Keratinocyte (primary cell): ENCODE measurements at regions not wholly inside any gene's neighbourhood (a gene's known extent, or its start where the extent isn't known, plus 50 kb on each side); places are given as distances from the start of the nearest gene placed in this dataset.

Source experiments
- DNase-seq: peaks from one replicate; pipeline ENCODE4 v3.0.0-alpha.2; 2011; ENCODE audit warnings: low read depth, missing footprints, low spot score
- FAIRE-seq: peaks from 2 replicates; lab custom pipeline; 2011; peaks lifted over from hg19 to GRCh38; lab: Jason Lieb, UNC
- H2AFZ ChIP-seq: 2 replicates; pipeline ENCODE4 v1.6.0; 2012; ENCODE audit warnings: low read length, control low read depth, inconsistent platforms; ENCODE audit not compliant: control insufficient read depth
- H3K27ac ChIP-seq: 2 replicates; pipeline ENCODE4 v1.5.1; 2011; ENCODE audit warnings: low read length; ENCODE audit not compliant: control insufficient read depth, insufficient read depth
- H3K27me3 ChIP-seq: 3 replicates; pipeline ENCODE4 v1.6.0; 2011; ENCODE audit warnings: low read length; ENCODE audit not compliant: control insufficient read depth, insufficient read depth; ENCODE audit errors: extremely low read depth
- H3K36me3 ChIP-seq, 2 experiments: 2 replicates in 1 of 2; 3 replicates in 1 of 2; pipeline ENCODE4 v1.5.1; 2011; ENCODE audit warnings: low read length in 2 of 2, mild to moderate bottlenecking in 1 of 2; ENCODE audit not compliant: control insufficient read depth in 2 of 2, insufficient read depth in 2 of 2; ENCODE audit errors: extremely low read depth in 1 of 2
- H3K4me1 ChIP-seq: 3 replicates; pipeline ENCODE4 v1.5.1; 2011; ENCODE audit warnings: low read length; ENCODE audit not compliant: control insufficient read depth, insufficient read depth; ENCODE audit errors: extremely low read depth
- H3K4me2 ChIP-seq: 3 replicates; pipeline ENCODE4 v1.6.0; 2011; ENCODE audit warnings: low read depth, low read length; ENCODE audit not compliant: control insufficient read depth, insufficient read depth; ENCODE audit errors: extremely low read depth
- H3K4me3 ChIP-seq, 3 experiments: fragments of 200-600 bp in 1 of 3; sonication (generic) in 1 of 3; 2 replicates in 2 of 3; 3 replicates in 1 of 3; pipeline ENCODE4 v1.5.1; 2011 to 2016; ENCODE audit warnings: low read length in 3 of 3, mild to moderate bottlenecking in 3 of 3, control low read depth in 2 of 3, inconsistent platforms in 1 of 3, low read depth in 1 of 3, mixed read lengths in 1 of 3, mixed run types in 1 of 3, moderate library complexity in 1 of 3; ENCODE audit not compliant: control insufficient read depth in 2 of 3, insufficient read depth in 2 of 3; ENCODE audit errors: extremely low read depth in 1 of 3
- H3K79me2 ChIP-seq: 2 replicates; pipeline ENCODE4 v1.6.0; 2012; ENCODE audit warnings: low read length; ENCODE audit not compliant: control insufficient read depth, insufficient read depth
- H3K9ac ChIP-seq: 3 replicates; pipeline ENCODE4 v1.6.0; 2011; ENCODE audit warnings: low read length; ENCODE audit not compliant: control insufficient read depth, insufficient read depth; ENCODE audit errors: extremely low read depth
- H3K9me1 ChIP-seq: 3 replicates; pipeline ENCODE4 v1.6.0; 2011; ENCODE audit warnings: low read length; ENCODE audit not compliant: control insufficient read depth, insufficient read depth; ENCODE audit errors: extremely low read depth
- H3K9me3 ChIP-seq: 2 replicates; pipeline ENCODE4 v1.5.1; 2012; ENCODE audit warnings: low read depth, low read length; ENCODE audit not compliant: control insufficient read depth
- H4K20me1 ChIP-seq: 3 replicates; pipeline ENCODE4 v1.6.0; 2011; ENCODE audit warnings: low read length; ENCODE audit not compliant: control insufficient read depth, insufficient read depth; ENCODE audit errors: extremely low read depth
- CTCF ChIP-seq, 3 experiments: IDR thresholded peaks in 1 of 3; conservative IDR thresholded peaks in 1 of 3; optimal IDR thresholded peaks in 1 of 3; 2 replicates in 2 of 3; 3 replicates in 1 of 3; pipeline versions ENCODE3 to v1.5.1; 2011; ENCODE audit warnings: low read length in 3 of 3, mild to moderate bottlenecking in 3 of 3, moderate library complexity in 2 of 3, control low read depth in 1 of 3, inconsistent platforms in 1 of 3; ENCODE audit not compliant: insufficient read depth in 2 of 3; ENCODE audit errors: extremely low read depth in 1 of 3
- EZH2 ChIP-seq: IDR thresholded peaks from one replicate; pipeline ENCODE4 v1.6.1; 2012; ENCODE audit warnings: inconsistent platforms, mild to moderate bottlenecking, low read length, moderate library complexity
- dilution Hi-C: fragments of 300-500 bp; cut with MboI; formaldehyde crosslinking; loops from one replicate; pipeline ENCODE4 v1.7.0; 2020; ENCODE audit warnings: low sequenced_read_pairs; ENCODE audit not compliant: extremely low pct_ligation_motif_present

- no peak overlapping the region for H3K27ac ChIP-seq
- no peak overlapping the region for H3K9ac ChIP-seq
- dilution Hi-C loops: no loop called here
- no peaks in the 10 kb centered on the region for H3K9me3 ChIP-seq
- no peaks in the 10 kb centered on the region for H4K20me1 ChIP-seq
- no peak overlapping the region for H3K4me2 ChIP-seq
- DNase-seq: peak; percentile 7
- no peak overlapping the region for H2AFZ ChIP-seq
- H3K4me1 ChIP-seq: no peaks in the 10 kb centered on the region
- no peaks in the 10 kb centered on the region for H3K9me1 ChIP-seq
- H3K4me3 ChIP-seq: no peak overlapping the region
- TF ChIP-seq CTCF (optimal IDR thresholded peaks at IDR 0.05 in 1 of 3, IDR thresholded peaks at IDR 0.05 in 1 of 3, conservative IDR thresholded peaks at IDR 0.05 in 1 of 3; ENCODE audit: extremely low read depth in 1 of 3, insufficient read depth in 2 of 3, low read length in 3 of 3): peak; percentile 59 to 75 (median 71)
- TF ChIP-seq EZH2: no peak
- H3K36me3 ChIP-seq: no peaks in the 10 kb centered on the region
- peaks cover 7% of the 10 kb centered on the region for H3K27me3 ChIP-seq
- peak; percentile 43 for FAIRE-seq
- no peaks in the 10 kb centered on the region for H3K79me2 ChIP-seq
Measured at GRCh38 chr20:37615340-37616109, 78.3 kb upstream of the CTNNBL1 start.

GRCh38 chr20:37611852-37612251 lies 82.0 kb upstream of the CTNNBL1 start:
- Histone ChIP-seq H3K27me3 (peaks cover 3% of the 10 kb centered on the region), H3K4me3 (no peak overlapping the region), H2AFZ (no peak overlapping the region), H3K4me2 (no peak overlapping the region), H3K4me1 (no peaks in the 10 kb centered on the region), H4K20me1 (no peaks in the 10 kb centered on the region), H3K27ac (no peak overlapping the region), H3K79me2 (no peaks in the 10 kb centered on the region), H3K9me1 (no peaks in the 10 kb centered on the region), H3K9ac (no peak overlapping the region), H3K36me3 (no peaks in the 10 kb centered on the region), H3K9me3 (no peaks in the 10 kb centered on the region)
- dilution Hi-C loops: no loop called here
- no peak for FAIRE-seq
- no peak for TF ChIP-seq CTCF (optimal IDR thresholded peaks at IDR 0.05 in 1 of 3, IDR thresholded peaks at IDR 0.05 in 1 of 3, conservative IDR thresholded peaks at IDR 0.05 in 1 of 3; ENCODE audit: extremely low read depth in 1 of 3, insufficient read depth in 2 of 3, low read length in 3 of 3)
- TF ChIP-seq EZH2: no peak
- no peak for DNase-seq
